HepG2 (cell line): ENCODE measurements at regions not wholly inside any gene's neighbourhood (a gene's known extent, or its start where the extent isn't known, plus 50 kb on each side); places are given as distances from the start of the nearest gene placed in this dataset.
"Not testable (repeated sequence)": the region's sequence is repeated elsewhere in the genome, so short reads cannot be mapped to it uniquely, and the experiment has no call there.

Experiments
- ATAC-seq: fragments of 200-7000 bp; cut with Tn5 transposase; 3 replicates; pipeline ENCODE4 v1.9.1; 2020; ENCODE audit warnings: mild to moderate bottlenecking, moderate library complexity
- BruUV-seq: library from RNA; stranded (reverse); fragments of 400-500 nt; replicated peaks from 2 replicates; lab custom pipeline; 2021; lab: Mats Ljungman, UMichigan
- CTCF ChIA-PET: fragments of 300-600 bp; formaldehyde crosslinking; extraction: SDS; loops from one replicate; lab custom pipeline; 2021; ENCODE audit warnings: low total read pairs, inconsistent platforms, low intra/inter-chr PET ratio; lab: Yijun Ruan, JAX
- POLR2A ChIA-PET: fragments of 350-600 bp; sonication (Branson Sonifier 250); formaldehyde crosslinking; loops from one replicate; lab custom pipeline; 2020; ENCODE audit warnings: antibody characterized with exemption, inconsistent platforms; lab: Yijun Ruan, JAX
- DNase-seq: peaks from one replicate; pipeline ENCODE4 v3.0.0-alpha.2; 2015; ENCODE audit warnings: low spot score
- FAIRE-seq: peaks from 3 replicates; lab custom pipeline; 2011; peaks lifted over from hg19 to GRCh38; lab: Jason Lieb, UNC
- H2AFZ ChIP-seq: one replicate; pipeline ENCODE4 v1.6.1; 2011; ENCODE audit warnings: low read length, inconsistent platforms
- H3K27ac ChIP-seq: fragments of 300-600 bp; 3 replicates; pipeline ENCODE4 v1.8.0; 2011; ENCODE audit warnings: mixed run types, mild to moderate bottlenecking, mixed read lengths, low read length, inconsistent platforms; ENCODE audit not compliant: insufficient read depth; ENCODE audit errors: extremely low read length
- H3K27me3 ChIP-seq, 2 experiments: fragments of 200-600 bp in 1 of 2; 2 replicates in 1 of 2; 3 replicates in 1 of 2; pipeline versions ENCODE4 v1.6.0 to v1.8.0; 2011; ENCODE audit warnings: low read length in 2 of 2, mild to moderate bottlenecking in 2 of 2, moderate library complexity in 2 of 2, inconsistent platforms in 1 of 2; ENCODE audit not compliant: insufficient read depth in 2 of 2, control insufficient read depth in 1 of 2
- H3K36me3 ChIP-seq, 2 experiments: fragments of 200-600 bp in 1 of 2; replicated peaks in 1 of 2; 2 replicates in 1 of 2; 3 replicates in 1 of 2; pipeline versions ENCODE4 v1.5.1 to v1.8.0; 2011; ENCODE audit warnings: low read length in 2 of 2, inconsistent platforms in 1 of 2; ENCODE audit not compliant: insufficient read depth in 2 of 2, control insufficient read depth in 1 of 2
- H3K4me1 ChIP-seq: 2 replicates; pipeline ENCODE4 v1.5.1; 2012; ENCODE audit warnings: low read length, inconsistent platforms; ENCODE audit not compliant: insufficient read depth
- H3K4me2 ChIP-seq: 2 replicates; pipeline ENCODE4 v1.6.0; 2011; ENCODE audit warnings: low read depth, low read length, inconsistent platforms
- H3K4me3 ChIP-seq, 3 experiments: fragments of 200-600 bp in 1 of 3; sonication (generic), shearing (Covaris generic) in 1 of 3; replicated peaks in 1 of 3; 2 replicates each; pipeline ENCODE4 v1.5.1; 2011 to 2016; ENCODE audit warnings: low read length in 3 of 3, inconsistent platforms in 2 of 3, low read depth in 2 of 3, mild to moderate bottlenecking in 2 of 3, control low read depth in 1 of 3, mixed read lengths in 1 of 3; ENCODE audit not compliant: insufficient read depth in 1 of 3
- H3K79me2 ChIP-seq: one replicate; pipeline ENCODE4 v1.6.1; 2011; ENCODE audit warnings: low read length, inconsistent platforms; ENCODE audit not compliant: insufficient read depth
- H3K9ac ChIP-seq: 2 replicates; pipeline ENCODE4 v1.6.0; 2011; ENCODE audit warnings: mild to moderate bottlenecking, low read depth, low read length, inconsistent platforms; ENCODE audit not compliant: insufficient read depth
- H3K9me3 ChIP-seq: 2 replicates; pipeline ENCODE4 v1.5.1; 2012; ENCODE audit warnings: mild to moderate bottlenecking, low read length
- H4K20me1 ChIP-seq: 2 replicates; pipeline ENCODE4 v1.6.0; 2011; ENCODE audit warnings: inconsistent platforms, mild to moderate bottlenecking, low read length, moderate library complexity; ENCODE audit not compliant: insufficient read depth
- ERF ChIP-seq: IDR thresholded peaks from 2 replicates; pipeline ENCODE4 v1.6.1; 2018; ENCODE audit warnings: missing biosample characterization, missing genetic modification reagents
- WGBS: methylation state at CpG from one replicate; pipeline ENCODE4 v1.1.6; 2017; ENCODE audit warnings: low lambda C conversion rate; 5-methylcytosine and 5-hydroxymethylcytosine counted together
- in situ Hi-C: cut with HindIII; loops from 2 replicates; pipeline ENCODE4 v1.10.0; 2017; ENCODE audit warnings: low pct_unique_long_range_greater_than_20kb; ENCODE audit not compliant: extremely low pct_ligation_motif_present
- intact Hi-C: fragments of 100-400 bp; cut with micrococcal nuclease; formaldehyde crosslinking; loops from one replicate; pipeline ENCODE4 v1.10.0; 2022; ENCODE audit not compliant: unreplicated experiment
- TF ChIP-seq, protein P1 (sequence below): sonication (generic); formaldehyde crosslinking; IDR thresholded peaks from 2 replicates; pipeline ENCODE4 v1.9.0; 2021; ENCODE audit warnings: missing genetic modification reagents, borderline replicate concordance
- TF ChIP-seq, protein P2 (sequence below): IDR thresholded peaks from 2 replicates; pipeline ENCODE4 v1.6.1; 2016

DNA sequence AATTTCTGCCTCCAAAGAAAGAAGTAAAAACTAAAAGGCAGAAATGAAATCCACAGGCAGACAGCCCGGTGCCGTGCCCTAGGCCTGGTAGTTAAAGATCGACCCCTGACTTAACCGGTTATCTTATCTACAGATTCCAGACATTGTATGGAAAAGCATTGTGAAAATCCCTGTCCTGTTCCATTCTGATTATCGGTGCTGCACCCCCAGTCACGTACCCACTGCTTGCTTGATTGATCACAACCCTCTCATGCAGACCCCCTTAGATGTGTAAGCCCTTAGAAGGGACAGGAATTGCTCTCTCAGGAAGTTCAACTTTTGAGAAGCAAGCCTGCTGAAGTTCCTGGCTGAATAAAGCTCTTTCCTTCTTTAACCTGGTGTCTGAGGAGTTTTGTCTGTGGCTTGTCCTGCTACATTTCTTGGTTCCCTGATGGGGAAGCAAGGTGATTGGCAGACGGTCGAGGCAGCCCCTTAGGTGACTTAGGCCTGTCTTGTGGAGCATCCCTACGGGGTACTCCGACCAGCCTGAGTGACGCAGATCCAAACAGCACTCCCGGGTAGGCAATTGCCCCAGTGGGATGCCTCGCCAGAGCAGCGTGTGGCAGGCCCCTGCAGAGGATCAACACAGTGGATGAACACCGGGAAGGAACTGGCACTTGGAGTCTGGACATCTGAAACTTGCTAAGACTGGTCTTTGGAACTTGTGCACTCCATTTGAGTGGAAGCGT lies 111.2 kb upstream of the PPM1J start (continued):
- TF ChIP-seq, protein P1, sequence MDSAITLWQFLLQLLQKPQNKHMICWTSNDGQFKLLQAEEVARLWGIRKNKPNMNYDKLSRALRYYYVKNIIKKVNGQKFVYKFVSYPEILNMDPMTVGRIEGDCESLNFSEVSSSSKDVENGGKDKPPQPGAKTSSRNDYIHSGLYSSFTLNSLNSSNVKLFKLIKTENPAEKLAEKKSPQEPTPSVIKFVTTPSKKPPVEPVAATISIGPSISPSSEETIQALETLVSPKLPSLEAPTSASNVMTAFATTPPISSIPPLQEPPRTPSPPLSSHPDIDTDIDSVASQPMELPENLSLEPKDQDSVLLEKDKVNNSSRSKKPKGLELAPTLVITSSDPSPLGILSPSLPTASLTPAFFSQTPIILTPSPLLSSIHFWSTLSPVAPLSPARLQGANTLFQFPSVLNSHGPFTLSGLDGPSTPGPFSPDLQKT (CRISPR knock-in tag) = no peak
- no peak for TF ChIP-seq ERF
- TF ChIP-seq, protein P2, sequence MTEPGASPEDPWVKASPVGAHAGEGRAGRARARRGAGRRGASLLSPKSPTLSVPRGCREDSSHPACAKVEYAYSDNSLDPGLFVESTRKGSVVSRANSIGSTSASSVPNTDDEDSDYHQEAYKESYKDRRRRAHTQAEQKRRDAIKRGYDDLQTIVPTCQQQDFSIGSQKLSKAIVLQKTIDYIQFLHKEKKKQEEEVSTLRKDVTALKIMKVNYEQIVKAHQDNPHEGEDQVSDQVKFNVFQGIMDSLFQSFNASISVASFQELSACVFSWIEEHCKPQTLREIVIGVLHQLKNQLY (CRISPR knock-in tag) = no peak

DNA sequence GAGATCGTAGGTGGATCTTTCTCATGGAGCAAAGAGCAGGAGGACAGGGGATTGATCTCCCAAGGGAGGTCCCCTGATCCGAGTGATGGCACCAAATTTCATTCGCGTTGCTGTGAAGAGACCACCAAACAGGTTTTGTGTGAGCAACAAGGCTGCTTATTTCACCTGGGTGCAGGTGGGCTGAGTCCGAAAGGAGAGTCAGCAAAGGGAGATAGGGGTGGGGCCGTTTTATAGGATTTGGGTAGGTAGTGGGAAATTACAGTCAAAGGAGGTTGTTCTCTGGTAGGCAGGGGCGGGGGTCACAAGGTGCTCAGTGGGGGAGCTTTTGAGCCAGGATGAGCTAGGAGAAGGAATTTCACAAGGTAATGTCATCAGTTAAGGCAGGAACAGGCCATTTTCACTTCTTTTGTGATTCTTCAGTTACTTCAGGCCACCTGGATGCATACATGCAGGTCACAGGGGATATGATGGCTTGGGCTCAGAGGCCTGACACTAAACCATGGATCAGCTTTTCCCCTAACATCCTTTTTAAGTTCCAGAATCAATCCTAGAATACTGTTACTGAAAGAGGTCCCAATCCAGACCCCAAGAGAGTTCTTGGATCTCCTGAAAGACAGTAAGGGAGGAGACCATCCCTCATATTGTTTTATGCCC lies 110.6 kb upstream of the PPM1J start:
- H2AFZ ChIP-seq, H4K20me1 ChIP-seq, H3K4me1 ChIP-seq, H3K9ac ChIP-seq, H3K36me3 ChIP-seq, ATAC-seq, FAIRE-seq, H3K4me2 ChIP-seq, DNase-seq, H3K9me3 ChIP-seq, intact Hi-C loops, H3K4me3 ChIP-seq, in situ Hi-C loops, POLR2A ChIA-PET, BruUV-seq, H3K79me2 ChIP-seq, CTCF ChIA-PET, H3K27ac ChIP-seq: not testable (repeated sequence)
- H3K27me3 ChIP-seq = peaks cover 0 to 14% of the 10 kb centered on the region in 2 experiments; a peak in 3 of 5 replicates
- 48% methylated on average over 7 of the region's 7 CpGs for WGBS

DNA sequence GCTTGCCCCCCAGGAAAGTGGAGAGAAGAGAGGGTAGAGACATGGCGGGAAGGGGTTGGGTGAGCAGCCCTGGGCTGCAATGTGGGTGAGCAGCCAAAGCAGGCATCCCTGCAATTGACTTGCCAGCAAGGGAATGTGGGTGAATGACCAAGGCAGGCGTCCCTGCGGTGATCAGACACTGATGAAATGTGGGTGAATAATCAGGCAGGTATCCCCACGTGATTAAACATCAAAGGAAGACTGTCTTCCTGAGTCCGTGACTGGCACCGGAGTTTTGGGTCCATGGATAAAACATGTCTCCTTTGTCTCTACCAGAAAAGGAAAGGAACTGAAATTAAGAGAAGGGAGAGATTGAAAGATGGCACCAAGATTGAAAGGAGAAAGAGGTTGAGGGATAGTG lies 109.9 kb upstream of the PPM1J start:
- FAIRE-seq, H3K4me1 ChIP-seq, H3K4me3 ChIP-seq, ATAC-seq, POLR2A ChIA-PET, BruUV-seq, intact Hi-C loops, DNase-seq, in situ Hi-C loops, H3K9me3 ChIP-seq, H3K4me2 ChIP-seq, H2AFZ ChIP-seq, H3K27me3 ChIP-seq, H3K27ac ChIP-seq, CTCF ChIA-PET, H4K20me1 ChIP-seq, H3K36me3 ChIP-seq, H3K79me2 ChIP-seq, H3K9ac ChIP-seq: not testable (repeated sequence)
- WGBS = 39% methylated on average over 6 of the region's 6 CpGs

DNA sequence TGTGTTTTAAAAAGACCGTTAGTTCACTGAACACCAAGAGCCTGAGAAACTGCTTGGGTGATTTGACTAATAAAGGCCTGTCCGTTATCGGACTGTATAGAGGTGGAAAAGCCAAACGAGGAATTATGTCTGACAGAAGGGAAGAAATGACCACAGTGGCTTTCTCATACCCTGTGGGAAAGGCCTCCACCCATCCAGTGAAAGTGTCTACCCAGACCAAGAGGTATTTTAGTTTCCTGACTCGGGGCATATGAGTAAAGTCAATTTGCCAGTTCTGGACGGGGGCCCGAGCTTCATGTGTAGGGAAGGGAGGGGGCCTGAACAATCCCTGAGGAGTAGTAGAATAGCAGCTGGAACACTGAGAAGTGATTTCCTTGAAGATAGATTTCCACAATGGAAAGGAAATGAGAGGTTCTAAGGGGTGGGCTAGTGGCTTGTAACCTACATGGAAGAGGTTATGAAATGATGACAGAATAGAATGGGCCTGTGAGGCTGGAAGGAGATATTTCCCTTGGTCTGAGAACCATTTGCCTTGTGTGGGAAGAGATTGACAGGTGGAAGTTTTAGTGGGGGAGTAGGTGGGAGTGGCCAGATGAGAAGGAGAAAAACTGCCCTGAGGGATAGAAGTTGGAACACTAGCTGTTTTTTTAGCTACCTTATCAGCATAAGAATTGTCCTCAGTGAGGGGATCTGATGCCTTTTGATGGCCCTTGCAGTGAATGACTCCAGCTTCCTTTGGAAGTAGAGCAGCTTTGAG lies 106.4 kb upstream of the PPM1J start:
- H3K36me3 ChIP-seq, BruUV-seq, in situ Hi-C loops, DNase-seq, POLR2A ChIA-PET, H4K20me1 ChIP-seq, CTCF ChIA-PET, H3K9ac ChIP-seq, H3K4me3 ChIP-seq, H3K27me3 ChIP-seq, ATAC-seq, intact Hi-C loops, H3K4me1 ChIP-seq, H3K4me2 ChIP-seq, H3K9me3 ChIP-seq, H3K27ac ChIP-seq, H2AFZ ChIP-seq, FAIRE-seq, H3K79me2 ChIP-seq: not testable (repeated sequence)
- WGBS = 11% methylated on average over 7 of the region's 7 CpGs
